ENCODE measurements at regions not wholly inside any gene's neighbourhood (a gene's known extent, or its start where the extent isn't known, plus 50 kb on each side); places are given as distances from the start of the nearest gene placed in this dataset.

GRCh38 chr21:41603476-41603875 is 95.5 kb upstream of the TMPRSS2 start:
- no peaks in the 10 kb centered on the region for H3K9me3 ChIP-seq (ENCODE audit: control insufficient read depth in 1 of 2, low read length in 2 of 2)
- H3K4me1 ChIP-seq (ENCODE audit: control insufficient read depth in 1 of 2, insufficient read depth in 2 of 2, low read length in 2 of 2) = peaks cover 16% of the 10 kb centered on the region in 2 donors
- H3K27ac ChIP-seq (ENCODE audit: low read depth, low read length) = no peak overlapping the region
- no peaks in the 10 kb centered on the region for H3K27me3 ChIP-seq (ENCODE audit: control insufficient read depth in 1 of 2, insufficient read depth in 2 of 2, low read length in 2 of 2)
- H3K4me3 ChIP-seq (ENCODE audit: low read depth in 1 of 2, low read length in 2 of 2) = no peak overlapping the region
- H3K9ac ChIP-seq (ENCODE audit: low read depth in 1 of 2, low read length in 2 of 2) = no peak overlapping the region
- no peaks in the 10 kb centered on the region for H3K36me3 ChIP-seq (ENCODE audit: control insufficient read depth in 1 of 2, insufficient read depth in 2 of 2, low read length in 2 of 2)

GRCh38 chr21:41602531-41602930 is 94.6 kb upstream of the TMPRSS2 start:
- Histone ChIP-seq H3K4me3 (ENCODE audit: low read depth in 1 of 2, low read length in 2 of 2) (no peak overlapping the region), H3K27me3 (ENCODE audit: control insufficient read depth in 1 of 2, insufficient read depth in 2 of 2, low read length in 2 of 2) (no peaks in the 10 kb centered on the region), H3K9ac (ENCODE audit: low read depth in 1 of 2, low read length in 2 of 2) (no peak overlapping the region), H3K4me1 (ENCODE audit: control insufficient read depth in 1 of 2, insufficient read depth in 2 of 2, low read length in 2 of 2) (peaks cover 16% of the 10 kb centered on the region in 2 donors), H3K36me3 (ENCODE audit: control insufficient read depth in 1 of 2, insufficient read depth in 2 of 2, low read length in 2 of 2) (no peaks in the 10 kb centered on the region), H3K27ac (ENCODE audit: low read depth, low read length) (no peak overlapping the region), H3K9me3 (ENCODE audit: control insufficient read depth in 1 of 2, low read length in 2 of 2) (no peaks in the 10 kb centered on the region)

DNA sequence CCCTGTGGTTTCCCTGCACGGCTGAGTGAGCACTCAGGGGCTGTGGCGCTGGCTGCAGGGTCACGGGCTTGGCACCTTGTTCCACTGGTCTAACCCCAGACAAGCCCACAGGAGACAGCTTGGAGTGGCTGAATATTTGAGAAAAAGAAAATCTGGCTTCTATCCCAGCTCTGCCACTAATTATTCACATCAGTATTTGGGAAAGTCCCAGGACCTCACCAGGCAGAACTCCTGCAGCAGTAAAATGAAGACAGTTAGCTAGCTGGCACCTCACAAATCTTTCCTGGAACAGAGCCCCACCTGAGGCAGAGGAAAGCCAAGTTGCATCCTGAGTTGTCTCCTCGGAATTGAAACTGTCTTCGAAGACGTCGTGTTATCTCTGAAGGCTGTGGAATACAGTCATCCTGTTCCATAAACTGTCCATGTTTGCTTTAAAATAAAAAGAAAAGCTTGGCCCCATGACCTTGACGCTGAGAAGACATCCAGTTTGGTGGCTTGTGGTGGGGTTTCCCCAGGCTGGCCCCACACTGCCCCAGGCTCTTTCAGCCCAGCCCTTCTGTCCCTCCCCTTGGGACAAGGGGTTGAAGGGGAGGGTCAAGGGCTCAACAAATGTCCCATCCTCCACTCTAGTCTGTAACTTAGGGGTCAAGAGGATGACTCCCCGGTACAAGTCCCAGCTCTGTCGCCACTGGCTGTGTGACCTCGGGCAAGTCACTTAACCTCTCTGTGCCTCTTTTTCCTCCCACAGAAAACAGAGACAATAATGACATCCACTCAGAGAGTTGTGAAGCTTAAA is 93.8 kb upstream of the TMPRSS2 start:
- Histone ChIP-seq H3K27ac (ENCODE audit: low read depth, low read length) (no peak overlapping the region), H3K4me3 (ENCODE audit: low read depth in 1 of 2, low read length in 2 of 2) (no peak overlapping the region), H3K36me3 (ENCODE audit: control insufficient read depth in 1 of 2, insufficient read depth in 2 of 2, low read length in 2 of 2) (no peaks in the 10 kb centered on the region), H3K9me3 (ENCODE audit: control insufficient read depth in 1 of 2, low read length in 2 of 2) (no peaks in the 10 kb centered on the region), H3K4me1 (ENCODE audit: control insufficient read depth in 1 of 2, insufficient read depth in 2 of 2, low read length in 2 of 2) (peaks cover 16% of the 10 kb centered on the region in 2 donors), H3K9ac (ENCODE audit: low read depth in 1 of 2, low read length in 2 of 2) (no peak overlapping the region), H3K27me3 (ENCODE audit: control insufficient read depth in 1 of 2, insufficient read depth in 2 of 2, low read length in 2 of 2) (no peaks in the 10 kb centered on the region)

DNA sequence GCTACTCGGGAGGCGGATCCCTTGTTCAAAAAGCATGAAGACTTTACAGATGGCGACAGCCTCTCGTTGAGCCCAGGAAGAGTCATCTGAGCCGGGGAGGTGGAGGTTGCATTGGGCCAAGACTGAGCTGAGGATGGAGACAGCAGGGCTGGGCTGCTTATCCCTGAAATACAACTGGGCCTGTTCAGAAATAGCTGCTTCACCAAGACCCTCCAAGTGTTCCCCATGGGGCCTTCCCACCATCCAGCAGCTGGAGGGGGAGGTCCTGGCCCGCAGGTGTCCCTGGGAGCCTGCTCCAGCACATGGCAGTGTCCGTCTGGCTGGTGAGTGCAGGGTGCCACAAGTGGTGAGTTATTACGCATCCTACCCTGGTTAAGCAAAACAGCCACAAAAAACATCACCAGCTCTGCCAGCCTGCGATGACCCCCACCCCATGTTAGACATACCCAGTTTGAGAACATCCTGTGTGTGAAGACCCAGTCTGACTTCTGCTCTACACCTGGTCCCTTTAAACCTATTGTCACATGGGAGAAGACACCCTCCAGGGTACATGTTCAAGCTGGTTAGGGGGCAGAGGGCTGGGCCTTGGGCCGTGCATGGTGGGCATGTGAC is 93.1 kb upstream of the TMPRSS2 start:
- peaks cover 16 to 19% of the 10 kb centered on the region in 2 donors for H3K4me1 ChIP-seq (ENCODE audit: control insufficient read depth in 1 of 2, insufficient read depth in 2 of 2, low read length in 2 of 2)
- no peaks in the 10 kb centered on the region for H3K36me3 ChIP-seq (ENCODE audit: control insufficient read depth in 1 of 2, insufficient read depth in 2 of 2, low read length in 2 of 2)
- H3K9ac ChIP-seq (ENCODE audit: low read depth in 1 of 2, low read length in 2 of 2) = no peak overlapping the region
- no peaks in the 10 kb centered on the region for H3K9me3 ChIP-seq (ENCODE audit: control insufficient read depth in 1 of 2, low read length in 2 of 2)
- no peak overlapping the region for H3K27ac ChIP-seq (ENCODE audit: low read depth, low read length)
- no peak overlapping the region for H3K4me3 ChIP-seq (ENCODE audit: low read depth in 1 of 2, low read length in 2 of 2)
- no peaks in the 10 kb centered on the region for H3K27me3 ChIP-seq (ENCODE audit: control insufficient read depth in 1 of 2, insufficient read depth in 2 of 2, low read length in 2 of 2)

DNA sequence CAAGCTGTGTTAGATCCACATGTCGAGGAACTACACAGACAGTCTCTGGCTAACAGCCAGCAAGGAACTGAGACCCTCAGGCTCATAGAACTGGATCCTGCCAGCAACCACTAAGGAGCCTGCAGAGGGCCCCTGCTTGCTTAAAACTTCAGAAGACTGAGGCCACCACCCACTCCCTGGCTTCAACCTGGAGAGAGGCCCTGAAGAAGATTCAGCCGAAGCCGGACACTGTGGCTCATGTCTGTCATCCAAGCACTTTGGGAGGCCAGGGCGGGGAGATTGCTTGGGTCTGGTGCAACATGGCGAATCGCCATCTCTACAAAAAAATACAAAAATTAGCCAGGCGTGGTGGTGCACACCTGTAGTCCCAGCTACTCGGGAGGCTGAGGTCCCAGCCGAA is 92.6 kb upstream of the TMPRSS2 start:
- no peaks in the 10 kb centered on the region for H3K36me3 ChIP-seq (ENCODE audit: control insufficient read depth in 1 of 2, insufficient read depth in 2 of 2, low read length in 2 of 2)
- no peaks in the 10 kb centered on the region for H3K9me3 ChIP-seq (ENCODE audit: control insufficient read depth in 1 of 2, low read length in 2 of 2)
- no peak overlapping the region for H3K9ac ChIP-seq (ENCODE audit: low read depth in 1 of 2, low read length in 2 of 2)
- no peak overlapping the region for H3K4me3 ChIP-seq (ENCODE audit: low read depth in 1 of 2, low read length in 2 of 2)
- H3K4me1 ChIP-seq (ENCODE audit: control insufficient read depth in 1 of 2, insufficient read depth in 2 of 2, low read length in 2 of 2) = peaks cover 16 to 21% of the 10 kb centered on the region in 2 donors
- no peak overlapping the region for H3K27ac ChIP-seq (ENCODE audit: low read depth, low read length)
- H3K27me3 ChIP-seq (ENCODE audit: control insufficient read depth in 1 of 2, insufficient read depth in 2 of 2, low read length in 2 of 2) = no peaks in the 10 kb centered on the region

DNA sequence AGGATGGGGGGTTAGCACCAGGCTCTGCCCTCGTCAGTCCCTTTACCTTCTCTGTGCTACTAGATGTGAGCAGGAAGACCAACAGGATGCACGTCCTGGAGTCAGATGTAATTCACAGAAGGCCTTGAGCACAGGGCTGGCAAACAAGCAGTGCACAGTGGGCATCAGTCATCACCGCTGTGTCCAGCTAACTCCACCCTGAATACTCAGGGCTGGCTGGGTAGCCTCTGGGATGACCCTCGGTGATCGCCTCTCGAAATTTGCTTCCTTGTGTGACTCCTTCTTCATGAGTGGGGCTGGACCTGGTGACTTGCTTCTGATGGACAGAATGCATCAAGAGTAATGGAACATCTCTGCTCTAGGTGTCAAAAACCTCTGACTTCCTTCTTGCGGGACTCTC is 92.2 kb upstream of the TMPRSS2 start:
- Histone ChIP-seq H3K9ac (ENCODE audit: low read depth in 1 of 2, low read length in 2 of 2) (no peak overlapping the region), H3K4me1 (ENCODE audit: control insufficient read depth in 1 of 2, insufficient read depth in 2 of 2, low read length in 2 of 2) (peaks cover 16 to 21% of the 10 kb centered on the region in 2 donors), H3K9me3 (ENCODE audit: control insufficient read depth in 1 of 2, low read length in 2 of 2) (no peaks in the 10 kb centered on the region), H3K27ac (ENCODE audit: low read depth, low read length) (no peak overlapping the region), H3K36me3 (ENCODE audit: control insufficient read depth in 1 of 2, insufficient read depth in 2 of 2, low read length in 2 of 2) (no peaks in the 10 kb centered on the region), H3K27me3 (ENCODE audit: control insufficient read depth in 1 of 2, insufficient read depth in 2 of 2, low read length in 2 of 2) (no peaks in the 10 kb centered on the region), H3K4me3 (ENCODE audit: low read depth in 1 of 2, low read length in 2 of 2) (no peak overlapping the region)

GRCh38 chr21:41598561-41599431 is 90.8 kb upstream of the TMPRSS2 start:
- Histone ChIP-seq H3K4me3 (ENCODE audit: low read depth in 1 of 2, low read length in 2 of 2) (no peak overlapping the region), H3K36me3 (ENCODE audit: control insufficient read depth in 1 of 2, insufficient read depth in 2 of 2, low read length in 2 of 2) (no peaks in the 10 kb centered on the region), H3K9ac (ENCODE audit: low read depth in 1 of 2, low read length in 2 of 2) (no peak overlapping the region), H3K9me3 (ENCODE audit: control insufficient read depth in 1 of 2, low read length in 2 of 2) (no peaks in the 10 kb centered on the region), H3K27me3 (ENCODE audit: control insufficient read depth in 1 of 2, insufficient read depth in 2 of 2, low read length in 2 of 2) (no peaks in the 10 kb centered on the region), H3K27ac (ENCODE audit: low read depth, low read length) (no peak overlapping the region), H3K4me1 (ENCODE audit: control insufficient read depth in 1 of 2, insufficient read depth in 2 of 2, low read length in 2 of 2) (peaks cover 25 to 31% of the 10 kb centered on the region in 2 donors)

- no peak overlapping the region for H3K4me3 ChIP-seq (ENCODE audit: low read depth in 1 of 2, low read length in 2 of 2)
- H3K9ac ChIP-seq (ENCODE audit: low read depth in 1 of 2, low read length in 2 of 2) = no peak overlapping the region
- no peaks in the 10 kb centered on the region for H3K27me3 ChIP-seq (ENCODE audit: control insufficient read depth in 1 of 2, insufficient read depth in 2 of 2, low read length in 2 of 2)
- H3K36me3 ChIP-seq (ENCODE audit: control insufficient read depth in 1 of 2, insufficient read depth in 2 of 2, low read length in 2 of 2) = no peaks in the 10 kb centered on the region
- no peak overlapping the region for H3K27ac ChIP-seq (ENCODE audit: low read depth, low read length)
- H3K4me1 ChIP-seq (ENCODE audit: control insufficient read depth in 1 of 2, insufficient read depth in 2 of 2, low read length in 2 of 2) = peaks cover 22 to 29% of the 10 kb centered on the region in 2 donors
- no peaks in the 10 kb centered on the region for H3K9me3 ChIP-seq (ENCODE audit: control insufficient read depth in 1 of 2, low read length in 2 of 2)
Observed at GRCh38 chr21:41597811-41598231, 89.9 kb upstream of the TMPRSS2 start.

GRCh38 chr21:41597227-41597626 is 89.3 kb upstream of the TMPRSS2 start:
- Histone ChIP-seq H3K4me3 (ENCODE audit: low read depth in 1 of 2, low read length in 2 of 2) (no peak overlapping the region), H3K9me3 (ENCODE audit: control insufficient read depth in 1 of 2, low read length in 2 of 2) (no peaks in the 10 kb centered on the region), H3K27ac (ENCODE audit: low read depth, low read length) (no peak overlapping the region), H3K4me1 (ENCODE audit: control insufficient read depth in 1 of 2, insufficient read depth in 2 of 2, low read length in 2 of 2) (peaks cover 27 to 34% of the 10 kb centered on the region in 2 donors), H3K36me3 (ENCODE audit: control insufficient read depth in 1 of 2, insufficient read depth in 2 of 2, low read length in 2 of 2) (no peaks in the 10 kb centered on the region), H3K9ac (ENCODE audit: low read depth in 1 of 2, low read length in 2 of 2) (no peak overlapping the region), H3K27me3 (ENCODE audit: control insufficient read depth in 1 of 2, insufficient read depth in 2 of 2, low read length in 2 of 2) (no peaks in the 10 kb centered on the region)

Measured in duodenal mucosa (tissue), 2 donors.